SK-N-SH (cell line): ENCODE measurements at regions not wholly inside any gene's neighbourhood (a gene's known extent, or its start where the extent isn't known, plus 50 kb on each side); places are given as distances from the start of the nearest gene placed in this dataset.

Source experiments
- CTCF ChIA-PET: fragments of 300-600, 350-600 bp; formaldehyde crosslinking; extraction: SDS; loops from one replicate; lab custom pipeline; 2021; lab: Yijun Ruan, JAX
- POLR2A ChIA-PET: fragments of 350-600 bp; sonication (Branson Sonifier 250); formaldehyde crosslinking; extraction: SDS; loops from one replicate; lab custom pipeline; 2020; ENCODE audit warnings: antibody characterized with exemption, inconsistent platforms; lab: Yijun Ruan, JAX
- DNase-seq: peaks from one replicate; pipeline ENCODE4 v3.0.0; 2012
- H2AFZ ChIP-seq: fragments of 200-600 bp; sonication (generic); 2 replicates; pipeline ENCODE4 v1.8.1; 2016; ENCODE audit warnings: antibody characterized with exemption, mild to moderate bottlenecking, low read depth
- H3F3A ChIP-seq: fragments of 200-600 bp; sonication (generic); replicated peaks from 2 replicates; pipeline ENCODE3; 2016; ENCODE audit warnings: antibody characterized with exemption, mild to moderate bottlenecking; ENCODE audit not compliant: insufficient read depth
- H3K27ac ChIP-seq, 2 experiments: fragments of 200-500 bp in 1 of 2; fragments of 200-600 bp in 1 of 2; sonication (Bioruptor generic) in 1 of 2; sonication (generic), shearing (Covaris generic) in 1 of 2; 2 replicates each; pipeline versions ENCODE4 v1.5.1 to v1.6.1; 2014 to 2016; ENCODE audit warnings: low read depth in 2 of 2, inconsistent platforms in 1 of 2, low read length in 1 of 2, mild to moderate bottlenecking in 1 of 2, mixed read lengths in 1 of 2
- H3K27me3 ChIP-seq: fragments of 200-600 bp; sonication (generic), shearing (Covaris generic); 2 replicates; pipeline ENCODE4 v1.6.1; 2016; ENCODE audit warnings: mixed run types; ENCODE audit not compliant: insufficient read depth
- H3K36me3 ChIP-seq, 2 experiments: fragments of 200-500 bp in 1 of 2; fragments of 200-600 bp in 1 of 2; sonication (Bioruptor generic) in 1 of 2; sonication (generic) in 1 of 2; replicated peaks in 1 of 2; 2 replicates each; pipeline versions ENCODE3 to v1.5.1; 2014 to 2016; ENCODE audit warnings: low read length in 1 of 2, mild to moderate bottlenecking in 1 of 2; ENCODE audit not compliant: insufficient read depth in 2 of 2, control insufficient read depth in 1 of 2
- H3K4me1 ChIP-seq, 2 experiments: fragments of 200-500 bp in 1 of 2; fragments of 200-600 bp in 1 of 2; sonication (Bioruptor generic) in 1 of 2; sonication (generic), shearing (Covaris generic) in 1 of 2; 2 replicates each; pipeline versions ENCODE4 v1.5.1 to v1.6.1; 2014 to 2016; ENCODE audit warnings: low read depth in 1 of 2, low read length in 1 of 2, mixed run types in 1 of 2; ENCODE audit not compliant: insufficient read depth in 2 of 2, control insufficient read depth in 1 of 2
- H3K4me2 ChIP-seq: fragments of 200-600 bp; sonication (generic), shearing (Covaris generic); 2 replicates; pipeline ENCODE4 v1.6.1; 2017; ENCODE audit warnings: mixed run types
- H3K4me3 ChIP-seq, 2 experiments: fragments of 200-500 bp in 1 of 2; fragments of 200-600 bp in 1 of 2; sonication (Bioruptor generic) in 1 of 2; sonication (generic), shearing (Covaris generic) in 1 of 2; 2 replicates each; pipeline versions ENCODE4 v1.5.1 to v1.8.1; 2014 to 2016; ENCODE audit warnings: low read depth in 2 of 2, inconsistent platforms in 1 of 2, low read length in 1 of 2, mild to moderate bottlenecking in 1 of 2, mixed read lengths in 1 of 2, moderate library complexity in 1 of 2
- H3K79me2 ChIP-seq: fragments of 200-600 bp; sonication (generic); 2 replicates; pipeline ENCODE4 v1.8.1; 2017; ENCODE audit warnings: mild to moderate bottlenecking; ENCODE audit not compliant: insufficient read depth
- H3K9ac ChIP-seq: fragments of 200-600 bp; sonication (generic); 2 replicates; pipeline ENCODE4 v1.6.1; 2017; ENCODE audit warnings: mixed run types
- H3K9me2 ChIP-seq: fragments of 200-600 bp; sonication (generic); 2 replicates; pipeline ENCODE4 v1.6.1; 2017; ENCODE audit warnings: mixed run types
- H3K9me3 ChIP-seq: fragments of 200-600 bp; sonication (generic); 2 replicates; pipeline ENCODE4 v1.6.1; 2017; ENCODE audit warnings: mixed run types, mild to moderate bottlenecking, moderate library complexity
- H4K20me1 ChIP-seq: fragments of 200-600 bp; sonication (generic); 2 replicates; pipeline ENCODE4 v1.6.1; 2017; ENCODE audit warnings: mild to moderate bottlenecking, mixed run types; ENCODE audit not compliant: insufficient read depth
- ELF1 ChIP-seq: IDR thresholded peaks from 2 replicates; pipeline ENCODE4 v1.4.0; 2012
- EP300 ChIP-seq, 2 experiments: IDR thresholded peaks; 2 replicates each; pipeline versions ENCODE4 v1.4.0 to v1.6.1; 2012; ENCODE audit warnings: borderline replicate concordance in 1 of 2, low read depth in 1 of 2, low read length in 1 of 2
- EZH2phosphoT487 ChIP-seq: fragments of 200-600 bp; sonication (generic); IDR thresholded peaks from 2 replicates; pipeline ENCODE4 v1.6.1; 2017; ENCODE audit warnings: low read depth, mixed run types, mild to moderate bottlenecking, antibody characterized with exemption, moderate library complexity, borderline replicate concordance
- FOXJ3 ChIP-seq: sonication (generic); formaldehyde crosslinking; IDR thresholded peaks from 2 replicates; pipeline ENCODE4 v1.5.1; 2020; ENCODE audit warnings: mild to moderate bottlenecking, missing genetic modification reagents
- GABPA ChIP-seq: IDR thresholded peaks from 2 replicates; pipeline ENCODE4 v1.4.0; 2012; ENCODE audit warnings: low read depth, mild to moderate bottlenecking
- MXI1 ChIP-seq: IDR thresholded peaks from 2 replicates; pipeline ENCODE4 v1.6.1; 2012; ENCODE audit warnings: mild to moderate bottlenecking, low read depth, low read length, improper control_type of control experiment
- NFIC ChIP-seq: IDR thresholded peaks from 2 replicates; pipeline ENCODE4 v1.4.0; 2012; ENCODE audit warnings: borderline replicate concordance
- NRF1 ChIP-seq: IDR thresholded peaks from 2 replicates; pipeline ENCODE4 v1.6.1; 2012; ENCODE audit warnings: low read depth, mild to moderate bottlenecking, low read length
- POLR2AphosphoS5 ChIP-seq: IDR thresholded peaks from 2 replicates; pipeline ENCODE4 v1.6.1; 2012; ENCODE audit warnings: low read depth, low read length
- RAD21 ChIP-seq: IDR thresholded peaks from 2 replicates; pipeline ENCODE4 v1.6.1; 2012; ENCODE audit warnings: mild to moderate bottlenecking, low read length
- RCOR1 ChIP-seq: fragments of 150-350 bp; IDR thresholded peaks from 2 replicates; pipeline ENCODE4 v1.6.1; 2017; ENCODE audit warnings: antibody characterized with exemption, low read length
- TEAD4 ChIP-seq: IDR thresholded peaks from 2 replicates; pipeline ENCODE4 v1.4.0; 2012; ENCODE audit warnings: mild to moderate bottlenecking, borderline replicate concordance; ENCODE audit not compliant: insufficient read depth
- YY1 ChIP-seq: IDR thresholded peaks from 2 replicates; pipeline ENCODE4 v1.4.0; 2012; ENCODE audit warnings: low read depth, mild to moderate bottlenecking
- WGBS: methylation state at CpG from one replicate; pipeline ENCODE4 v1.1.6; 2017; ENCODE audit warnings: low lambda C conversion rate; 5-methylcytosine and 5-hydroxymethylcytosine counted together
- TF ChIP-seq, protein P1 (sequence below): IDR thresholded peaks from 2 replicates; pipeline ENCODE4 v1.4.0; 2012; ENCODE audit warnings: low read depth, borderline replicate concordance

DNA sequence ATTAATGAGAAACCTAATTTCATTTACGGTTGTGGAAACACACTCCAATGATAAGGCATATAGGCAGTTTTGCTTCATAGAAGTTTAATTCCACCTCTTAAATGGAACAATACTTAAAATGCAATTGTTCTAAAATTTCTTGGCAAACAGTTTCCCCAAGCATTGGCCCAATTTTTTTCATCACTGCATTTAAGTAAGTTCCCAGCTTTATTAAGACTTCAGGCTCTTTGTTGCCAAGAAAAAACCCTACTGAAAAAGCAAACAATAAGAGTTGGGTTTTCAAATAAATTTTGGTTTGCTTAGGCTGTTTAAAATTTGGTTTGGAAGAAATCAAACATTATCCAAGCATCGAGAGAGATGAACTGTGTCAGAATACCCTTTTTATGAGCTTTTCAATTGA is 690.9 kb upstream of the NRSN1 start:
- no peak overlapping the region for H2AFZ ChIP-seq
- DNase-seq = no peak
- no peak overlapping the region for H3K4me3 ChIP-seq
- no peaks in the 10 kb centered on the region for H3K9me3 ChIP-seq
- no peaks in the 10 kb centered on the region for H3K79me2 ChIP-seq
- no peak overlapping the region for H3K27ac ChIP-seq
- no peaks in the 10 kb centered on the region for H3K36me3 ChIP-seq
- CTCF ChIA-PET = interaction anchor here (1.0 kb wide), 1 partner anchor 17 kb away, joined by 3 read pairs; no protein-coding TSS in a partner anchor
- no peaks in the 10 kb centered on the region for H3K9me2 ChIP-seq
- no peak overlapping the region for H3K9ac ChIP-seq
- POLR2A ChIA-PET = no interaction called here
- no peaks in the 10 kb centered on the region for H3K27me3 ChIP-seq
- H3F3A ChIP-seq = no peaks in the 10 kb centered on the region
- no peaks in the 10 kb centered on the region for H4K20me1 ChIP-seq
- WGBS = 71% methylated on average over 2 of the region's 2 CpGs
- H3K4me2 ChIP-seq = no peak overlapping the region
- TF ChIP-seq MXI1 (no peak), RAD21 (no peak), ELF1 (no peak), GABPA (no peak), POLR2AphosphoS5 (no peak), EP300 (IDR thresholded peaks at IDR 0.05; ENCODE audit: borderline replicate concordance in 1 of 2, low read depth in 1 of 2, low read length in 1 of 2) (no peak), FOXJ3 (CRISPR knock-in tag) (no peak), NRF1 (no peak), YY1 (no peak), EZH2phosphoT487 (no peak), NFIC (no peak), RCOR1 (no peak)
- no peaks in the 10 kb centered on the region for H3K4me1 ChIP-seq

DNA sequence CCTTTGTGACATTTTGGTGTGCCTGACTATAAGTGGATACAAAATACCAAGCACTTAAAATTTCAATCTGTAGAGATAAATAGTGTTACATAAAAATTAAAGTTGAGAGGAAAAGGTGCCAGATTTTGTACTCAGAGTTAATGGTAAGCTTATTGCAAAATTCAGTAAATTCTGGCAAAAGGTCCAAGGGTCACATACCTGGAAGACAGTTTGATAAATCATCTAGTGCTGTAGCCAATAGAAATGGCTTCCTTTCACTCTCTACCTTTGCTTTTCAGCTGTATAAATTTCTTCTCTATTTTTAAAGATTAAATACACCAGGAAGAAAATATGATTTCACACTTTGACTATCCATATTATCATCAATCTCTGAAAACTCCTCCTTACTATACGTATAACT is 690.2 kb upstream of the NRSN1 start:
- POLR2A ChIA-PET = no interaction called here
- Histone ChIP-seq H3K36me3 (no peaks in the 10 kb centered on the region), H3K9me3 (no peaks in the 10 kb centered on the region), H3K27ac (no peak overlapping the region), H3K4me1 (no peaks in the 10 kb centered on the region), H3K79me2 (no peaks in the 10 kb centered on the region), H3K9me2 (no peaks in the 10 kb centered on the region), H3K27me3 (no peaks in the 10 kb centered on the region), H3K4me3 (no peak overlapping the region), H4K20me1 (no peaks in the 10 kb centered on the region), H3K4me2 (no peak overlapping the region), H2AFZ (no peak overlapping the region), H3K9ac (no peak overlapping the region), H3F3A (no peaks in the 10 kb centered on the region)
- 97% methylated on average over 1 of the region's 1 CpG for WGBS
- no peak for DNase-seq
- CTCF ChIA-PET = interaction anchor here (1.0 kb wide), 1 partner anchor 18 kb away, joined by 3 read pairs; no protein-coding TSS in a partner anchor
- TF ChIP-seq RAD21 (no peak), RCOR1 (no peak), TEAD4 (no peak)
- TF ChIP-seq, protein P1, sequence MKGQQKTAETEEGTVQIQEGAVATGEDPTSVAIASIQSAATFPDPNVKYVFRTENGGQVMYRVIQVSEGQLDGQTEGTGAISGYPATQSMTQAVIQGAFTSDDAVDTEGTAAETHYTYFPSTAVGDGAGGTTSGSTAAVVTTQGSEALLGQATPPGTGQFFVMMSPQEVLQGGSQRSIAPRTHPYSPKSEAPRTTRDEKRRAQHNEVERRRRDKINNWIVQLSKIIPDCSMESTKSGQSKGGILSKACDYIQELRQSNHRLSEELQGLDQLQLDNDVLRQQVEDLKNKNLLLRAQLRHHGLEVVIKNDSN = no peak
